H1 (cell line): ENCODE measurements at regions not wholly inside any gene's neighbourhood (a gene's known extent, or its start where the extent isn't known, plus 50 kb on each side); places are given as distances from the start of the nearest gene placed in this dataset.

ENCODE experiments used
- CTCF ChIA-PET: fragments of 300-600 bp; sonication (Branson Sonifier 250); formaldehyde crosslinking; loops from one replicate; lab custom pipeline; 2021; ENCODE audit not compliant: partially characterized antibody; lab: Charles Lee
- POLR2A ChIA-PET: fragments of 300-600 bp; sonication (Branson Sonifier 250); formaldehyde crosslinking; loops from one replicate; lab custom pipeline; 2021; ENCODE audit warnings: inconsistent platforms; ENCODE audit not compliant: partially characterized antibody; lab: Charles Lee
- DNase-seq, 2 experiments: peaks; one replicate each; pipeline versions ENCODE4 v3.0.0 to v3.0.0-alpha.2; 2010 to 2022; ENCODE audit warnings: low spot score in 2 of 2, low read depth in 1 of 2, mixed read lengths in 1 of 2
- FAIRE-seq: peaks from 2 replicates; lab custom pipeline; 2011; peaks lifted over from hg19 to GRCh38; lab: Jason Lieb, UNC
- H2AFZ ChIP-seq: 2 replicates; pipeline ENCODE4 v1.8.1; 2012; ENCODE audit warnings: low read length, inconsistent platforms
- H2AK5ac ChIP-seq: 2 replicates; pipeline ENCODE4 v1.6.1; 2013; ENCODE audit warnings: low read depth, low read length
- H2BK120ac ChIP-seq: replicated peaks from 2 replicates; pipeline ENCODE3; 2013; ENCODE audit warnings: low read depth, low read length, inconsistent platforms
- H2BK12ac ChIP-seq: 2 replicates; pipeline ENCODE4 v1.6.1; 2013; ENCODE audit warnings: low read depth, low read length
- H2BK15ac ChIP-seq: 2 replicates; pipeline ENCODE4 v1.6.1; 2013; ENCODE audit warnings: low read length
- H2BK20ac ChIP-seq: 2 replicates; pipeline ENCODE4 v1.6.1; 2013; ENCODE audit warnings: low read length
- H2BK5ac ChIP-seq: 2 replicates; pipeline ENCODE4 v1.6.1; 2013; ENCODE audit warnings: low read depth, low read length
- H3K14ac ChIP-seq: 2 replicates; pipeline ENCODE4 v1.6.1; 2013; ENCODE audit warnings: inconsistent platforms; ENCODE audit not compliant: insufficient read length
- H3K18ac ChIP-seq: 2 replicates; pipeline ENCODE4 v1.6.1; 2013; ENCODE audit warnings: low read length; ENCODE audit errors: extremely low read depth
- H3K23ac ChIP-seq: 2 replicates; pipeline ENCODE4 v1.6.1; 2013; ENCODE audit warnings: inconsistent platforms; ENCODE audit not compliant: insufficient read length
- H3K23me2 ChIP-seq: 2 replicates; pipeline ENCODE4 v1.6.1; 2013; ENCODE audit warnings: low read depth, low read length
- H3K27ac ChIP-seq: 2 replicates; pipeline ENCODE4 v1.6.1; 2011; ENCODE audit warnings: low read depth, low read length, inconsistent platforms
- H3K27me3 ChIP-seq, 4 experiments: replicated peaks in 1 of 4; 1 replicate in 1 of 4; 2 replicates in 3 of 4; pipeline versions ENCODE4 v1.6.1 to v1.8.1; 2011 to 2013; ENCODE audit warnings: low read length in 3 of 4, mild to moderate bottlenecking in 3 of 4, inconsistent platforms in 2 of 4, mixed read lengths in 2 of 4, moderate library complexity in 1 of 4; ENCODE audit not compliant: control insufficient read depth in 3 of 4, insufficient read depth in 3 of 4; ENCODE audit errors: extremely low read depth in 1 of 4
- H3K36me3 ChIP-seq, 4 experiments: 2 replicates each; pipeline versions ENCODE4 v1.6.1 to v1.8.1; 2011 to 2013; ENCODE audit warnings: mild to moderate bottlenecking in 4 of 4, low read length in 3 of 4, moderate library complexity in 2 of 4, control low read depth in 1 of 4, inconsistent platforms in 1 of 4; ENCODE audit not compliant: insufficient read depth in 4 of 4, control insufficient read depth in 2 of 4
- H3K4ac ChIP-seq: replicated peaks from 2 replicates; pipeline ENCODE3; 2013; ENCODE audit warnings: low read length, low read depth, mixed read lengths, inconsistent platforms; ENCODE audit not compliant: insufficient read length
- H3K4me1 ChIP-seq, 4 experiments: replicated peaks in 1 of 4; 1 replicate in 1 of 4; 2 replicates in 3 of 4; pipeline versions ENCODE4 v1.6.1 to v1.8.1; 2011 to 2013; ENCODE audit warnings: low read length in 3 of 4, inconsistent platforms in 2 of 4, mixed read lengths in 1 of 4; ENCODE audit not compliant: insufficient read depth in 4 of 4, control insufficient read depth in 3 of 4
- H3K4me2 ChIP-seq, 2 experiments: 2 replicates each; pipeline versions ENCODE4 v1.6.1 to v1.8.1; 2011 to 2013; ENCODE audit warnings: low read depth in 2 of 2, low read length in 2 of 2, control low read depth in 1 of 2, inconsistent platforms in 1 of 2, mild to moderate bottlenecking in 1 of 2; ENCODE audit not compliant: insufficient read depth in 1 of 2
- H3K4me3 ChIP-seq, 4 experiments: fragments of 200-600, 300-600 bp in 1 of 4; sonication (generic), shearing (Covaris generic), sonication (Bioruptor Twin) in 1 of 4; 2 replicates each; pipeline versions ENCODE4 v1.5.1 to v1.8.1; 2011 to 2016; ENCODE audit warnings: low read length in 4 of 4, low read depth in 3 of 4, control low read depth in 2 of 4, inconsistent platforms in 2 of 4, mild to moderate bottlenecking in 2 of 4, mixed read lengths in 1 of 4, moderate library complexity in 1 of 4; ENCODE audit not compliant: insufficient read depth in 2 of 4; ENCODE audit errors: extremely low read depth in 1 of 4
- H3K56ac ChIP-seq: replicated peaks from 2 replicates; pipeline ENCODE3; 2013; ENCODE audit warnings: low read depth, mild to moderate bottlenecking, mixed read lengths, low read length, inconsistent platforms; ENCODE audit not compliant: insufficient read length
- H3K79me1 ChIP-seq: 2 replicates; pipeline ENCODE4 v1.6.1; 2013; ENCODE audit warnings: low read depth, low read length, control low read depth
- H3K79me2 ChIP-seq, 2 experiments: 2 replicates each; pipeline versions ENCODE4 v1.6.1 to v1.8.1; 2012 to 2013; ENCODE audit warnings: low read length in 2 of 2, mild to moderate bottlenecking in 2 of 2, inconsistent platforms in 1 of 2; ENCODE audit not compliant: insufficient read depth in 2 of 2, control insufficient read depth in 1 of 2
- H3K9ac ChIP-seq, 4 experiments: replicated peaks in 1 of 4; 1 replicate in 1 of 4; 2 replicates in 3 of 4; pipeline versions ENCODE4 v1.6.1 to v1.8.1; 2011 to 2013; ENCODE audit warnings: low read depth in 3 of 4, low read length in 3 of 4, control low read depth in 2 of 4, mild to moderate bottlenecking in 2 of 4, moderate library complexity in 2 of 4, inconsistent platforms in 1 of 4; ENCODE audit errors: extremely low read depth in 1 of 4
- H3K9me3 ChIP-seq, 2 experiments: 2 replicates each; pipeline versions ENCODE4 v1.6.1 to v1.8.1; 2012 to 2013; ENCODE audit warnings: mild to moderate bottlenecking in 2 of 2, moderate library complexity in 2 of 2, control low read depth in 1 of 2, inconsistent platforms in 1 of 2, low read depth in 1 of 2, low read length in 1 of 2, mixed read lengths in 1 of 2; ENCODE audit not compliant: insufficient read depth in 2 of 2
- H4K20me1 ChIP-seq, 2 experiments: replicated peaks in 1 of 2; 2 replicates each; pipeline versions ENCODE3 to v1.8.1; 2011 to 2013; ENCODE audit warnings: inconsistent platforms in 2 of 2, low read length in 2 of 2, mild to moderate bottlenecking in 1 of 2; ENCODE audit not compliant: insufficient read depth in 2 of 2, control insufficient read depth in 1 of 2
- H4K5ac ChIP-seq: 2 replicates; pipeline ENCODE4 v1.6.1; 2013; ENCODE audit warnings: low read length, low read depth, mixed read lengths, inconsistent platforms; ENCODE audit not compliant: insufficient read length
- H4K8ac ChIP-seq: 2 replicates; pipeline ENCODE4 v1.8.0; 2013; ENCODE audit warnings: mild to moderate bottlenecking, moderate library complexity, low read length, inconsistent platforms; ENCODE audit not compliant: insufficient read depth; ENCODE audit errors: extremely low read depth
- H4K91ac ChIP-seq: replicated peaks from 2 replicates; pipeline ENCODE3; 2013; ENCODE audit warnings: low read length, mixed read lengths, inconsistent platforms; ENCODE audit not compliant: insufficient read length
- BACH1 ChIP-seq: IDR thresholded peaks from 2 replicates; pipeline ENCODE4 v1.6.1; 2012; ENCODE audit warnings: low read length, improper control_type of control experiment
- SP2 ChIP-seq: IDR thresholded peaks from 2 replicates; pipeline ENCODE4 v1.6.1; 2012; ENCODE audit warnings: mild to moderate bottlenecking, low read length, inconsistent platforms
- SRF ChIP-seq: IDR thresholded peaks from 2 replicates; pipeline ENCODE4 v1.6.1; 2011; ENCODE audit warnings: mild to moderate bottlenecking, low read depth, low read length, moderate library complexity
- WGBS, 2 experiments: shearing (Covaris generic) in 1 of 2; methylation state at CpG; one replicate each; pipeline versions ENCODE4 v1.1.6 to v1.1.7; 2013 to 2015; ENCODE audit warnings: low lambda C conversion rate in 2 of 2, mixed read lengths in 2 of 2, inconsistent platforms in 1 of 2, low coverage in 1 of 2, missing lambda C conversion rate in 1 of 2; ENCODE audit not compliant: insufficient replicate concordance in 2 of 2, insufficient coverage in 1 of 2, insufficient read length in 1 of 2; ENCODE audit errors: extremely low coverage in 1 of 2, missing lambda C conversion rate in 1 of 2; 5-methylcytosine and 5-hydroxymethylcytosine counted together

- no peak overlapping the region for H2BK20ac ChIP-seq
- POLR2A ChIA-PET: interaction anchor here (1.7 kb wide), 1 partner anchor 73 kb away, joined by 3 read pairs; no protein-coding TSS in a partner anchor
- H3K27me3 ChIP-seq: 0 out of 7 replicates have a peak, but pooled peaks cover 0 to 2% (median 0%) of the 10 kb centered on the region in 4 experiments
- H3K79me2 ChIP-seq: no peaks in the 10 kb centered on the region
- WGBS, 2 experiments: 81% methylated on average over 7 of the region's 7 CpGs; no CpG with 5 or more reads in 1 of the 2 experiments
- H3K23me2 ChIP-seq: peaks cover 3% of the 10 kb centered on the region
- H3K27ac ChIP-seq: no peak overlapping the region
- FAIRE-seq: no peak
- H3K56ac ChIP-seq: no peak overlapping the region
- H3K9ac ChIP-seq: no peak overlapping the region
- H3K4me3 ChIP-seq: no peak overlapping the region
- no peak overlapping the region for H2BK5ac ChIP-seq
- no peak overlapping the region for H3K18ac ChIP-seq
- H3K4ac ChIP-seq: no peak overlapping the region
- no peak overlapping the region for H4K91ac ChIP-seq
- no peak overlapping the region for H4K5ac ChIP-seq
- no peak overlapping the region for H2AFZ ChIP-seq
- no peaks in the 10 kb centered on the region for H3K36me3 ChIP-seq
- H3K4me1 ChIP-seq: peaks cover 0 to 5% (median 3%) of the 10 kb centered on the region in 4 experiments; a peak in 4 of 7 replicates
- H2AK5ac ChIP-seq: no peak overlapping the region
- no peak overlapping the region for H3K4me2 ChIP-seq
- TF ChIP-seq BACH1: no peak
- no peak for TF ChIP-seq SP2
- TF ChIP-seq SRF: no peak
- no peak overlapping the region for H4K8ac ChIP-seq
- H3K23ac ChIP-seq: no peak overlapping the region
- no peaks in the 10 kb centered on the region for H3K9me3 ChIP-seq
- no peak overlapping the region for H2BK15ac ChIP-seq
- no peaks in the 10 kb centered on the region for H4K20me1 ChIP-seq
- no peaks in the 10 kb centered on the region for H3K79me1 ChIP-seq
- no peak for DNase-seq
- H3K14ac ChIP-seq: no peak overlapping the region
- H2BK120ac ChIP-seq: no peak overlapping the region
- no peak overlapping the region for H2BK12ac ChIP-seq
- CTCF ChIA-PET: interaction anchor here (1.2 to 15.7 kb wide), 13 partner anchors 17 to 499 kb away, joined by 3 to 266 read pairs (median 5); partner anchors contain the start of gene TMEM97
Observed at GRCh38 chr17:28252436-28252835, 66.6 kb upstream of the TMEM97 start.
